ENCODE measurements at regions not wholly inside any gene's neighbourhood (a gene's known extent, or its start where the extent isn't known, plus 50 kb on each side); places are given as distances from the start of the nearest gene placed in this dataset.

DNA sequence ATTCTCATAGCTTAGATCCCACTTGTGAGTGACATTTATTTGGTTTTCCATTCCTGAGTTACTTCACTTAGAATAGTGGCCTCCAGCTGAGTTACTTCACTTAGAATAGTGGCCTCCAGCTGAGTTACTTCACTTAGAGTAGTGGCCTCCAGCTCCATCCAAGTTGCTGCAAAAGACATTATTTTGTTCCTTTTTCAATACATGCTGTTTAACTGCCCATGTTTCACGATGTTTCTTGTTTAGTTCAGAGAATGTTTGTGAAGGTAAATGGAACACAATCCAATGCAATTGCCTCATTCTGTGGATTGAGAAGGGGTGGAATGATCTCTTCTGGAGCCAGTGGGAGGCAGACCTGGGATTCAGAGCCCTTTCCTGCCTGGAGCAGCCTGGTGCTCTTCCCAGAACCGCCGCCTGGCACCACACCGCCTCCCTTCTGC lies 273.5 kb upstream of the ATP5MC3 start:
- TF ChIP-seq POLR2A (IDR thresholded peaks at IDR 0.05; ENCODE audit: control extremely low read depth in 1 of 2, low read depth in 2 of 2, low read length in 2 of 2) (no peak), RXRA (IDR thresholded peaks at IDR 0.05; ENCODE audit: insufficient read depth, low read depth, low read length) (no peak)

Data from H1 (cell line).